ENCODE measurements at regions not wholly inside any gene's neighbourhood (a gene's known extent, or its start where the extent isn't known, plus 50 kb on each side); places are given as distances from the start of the nearest gene placed in this dataset.

DNA sequence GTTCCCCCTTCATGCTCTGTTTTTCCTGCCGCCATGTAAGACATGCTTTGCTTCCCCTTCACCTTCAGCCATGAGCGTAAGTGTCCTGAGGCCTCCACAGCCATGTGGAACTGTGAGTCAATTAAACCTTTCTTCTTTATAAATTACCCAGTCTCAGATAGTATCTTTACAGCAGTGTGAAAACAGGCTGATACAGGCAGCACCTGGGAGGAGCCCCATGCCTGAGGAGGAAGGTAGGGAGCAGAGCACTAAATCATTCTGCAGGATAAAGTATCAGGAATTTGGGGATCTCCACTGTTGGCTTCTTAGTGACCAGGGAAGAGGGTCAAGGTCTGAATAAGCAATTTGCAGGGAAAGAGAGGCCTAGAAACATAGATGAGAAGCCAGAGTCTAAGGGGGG, 78.0 kb downstream of the KCNF1 start:
- no peaks in the 10 kb centered on the region for H3K36me3 ChIP-seq (ENCODE audit: control insufficient read depth, insufficient read depth, low read length)
- in situ Hi-C loops (cut with MboI; ENCODE audit: low sequenced_read_pairs), result no loop called here
- DNase-seq, result no peak
- H2AFZ ChIP-seq (replicated peaks; ENCODE audit: low read length, poor library complexity), result no peak overlapping the region
- no peak overlapping the region for H2AK5ac ChIP-seq (ENCODE audit: low read depth, low read length)
- dilution Hi-C loops (cut with HindIII; ENCODE audit: low sequenced_read_pairs, unreplicated experiment), result no loop called here
- H4K20me1 ChIP-seq (ENCODE audit: insufficient read depth, low read length), result no peaks in the 10 kb centered on the region
- H3K18ac ChIP-seq (ENCODE audit: low read depth, low read length), result no peak overlapping the region
- no peak for ATAC-seq (ENCODE audit: low read depth)
- POLR2A ChIA-PET (ENCODE audit: unreplicated experiment), result no interaction called here
- intact Hi-C loops (cut with micrococcal nuclease), result no loop called here
- no peaks in the 10 kb centered on the region for H3K4me1 ChIP-seq (ENCODE audit: control insufficient read depth, insufficient read depth, low read length)
- no peak overlapping the region for H2BK15ac ChIP-seq (ENCODE audit: low read depth, low read length)
- no peak overlapping the region for H3K4me3 ChIP-seq (ENCODE audit: insufficient read depth, low read depth, low read length)
- H3K9ac ChIP-seq (ENCODE audit: low read depth, low read length), result no peak overlapping the region
- 100% methylated on average over 1 of the region's 2 CpGs; no CpG with 5 or more reads in 1 of the 2 experiments for WGBS, 2 experiments (ENCODE audit: extremely low coverage in 2 of 2, insufficient read length in 1 of 2)
- no peaks in the 10 kb centered on the region for H3K27me3 ChIP-seq (ENCODE audit: control insufficient read depth, insufficient read depth, low read length)
- no peaks in the 10 kb centered on the region for H3K79me1 ChIP-seq (ENCODE audit: low read depth in 1 of 2, low read length in 2 of 2)
- H3K9me1 ChIP-seq (ENCODE audit: insufficient read depth, low read length), result no peaks in the 10 kb centered on the region
- no TSS peak for BruUV-seq (replicated peaks)
- no peak overlapping the region for H3K4me2 ChIP-seq (ENCODE audit: low read depth, low read length)
- H3K14ac ChIP-seq (replicated peaks; ENCODE audit: low read depth, low read length), result no peak overlapping the region
- no peak overlapping the region for H3K56ac ChIP-seq (ENCODE audit: extremely low read depth, insufficient read depth, low read length)
- no peak overlapping the region for H3K4ac ChIP-seq (ENCODE audit: low read depth, low read length)
- no peak overlapping the region for H3K23ac ChIP-seq (ENCODE audit: low read depth, low read length)
- no peak for TF ChIP-seq CTCF (conservative IDR thresholded peaks at IDR 0.05; ENCODE audit: low read depth, low read length)
- no peak for TF ChIP-seq USF2 (IDR thresholded peaks at IDR 0.05; ENCODE audit: low read depth, low read length)
- TF ChIP-seq RAD21 (IDR thresholded peaks at IDR 0.05; ENCODE audit: low read length), result no peak
- TF ChIP-seq MAFK (IDR thresholded peaks at IDR 0.05; ENCODE audit: low read depth, low read length), result no peak
- TF ChIP-seq CHD1 (IDR thresholded peaks at IDR 0.05; ENCODE audit: low read depth, low read length), result no peak
- TF ChIP-seq BHLHE40 (IDR thresholded peaks at IDR 0.05; ENCODE audit: low read depth, low read length), result no peak
- no peak for TF ChIP-seq POLR2A (IDR thresholded peaks at IDR 0.05; ENCODE audit: low read depth, low read length)
- no peak for TF ChIP-seq MAZ (IDR thresholded peaks at IDR 0.05; ENCODE audit: borderline replicate concordance, low read depth, low read length)
- no peak for TF ChIP-seq MXI1 (IDR thresholded peaks at IDR 0.05; ENCODE audit: borderline replicate concordance, low read depth, low read length)
- TF ChIP-seq NFE2L2 (IDR thresholded peaks at IDR 0.05; ENCODE audit: low read depth, low read length), result no peak
- TF ChIP-seq RFX5 (IDR thresholded peaks at IDR 0.05; ENCODE audit: low read depth, low read length), result no peak
- TF ChIP-seq FOS (IDR thresholded peaks at IDR 0.05; ENCODE audit: low read depth, low read length), result no peak
- TF ChIP-seq CEBPB (IDR thresholded peaks at IDR 0.05; ENCODE audit: low read depth, low read length), result no peak
- TF ChIP-seq ELK1 (IDR thresholded peaks at IDR 0.05; ENCODE audit: borderline replicate concordance, low read depth, low read length), result no peak
- no peak for TF ChIP-seq SMC3 (IDR thresholded peaks at IDR 0.05; ENCODE audit: low read depth, low read length)
- TF ChIP-seq RCOR1 (IDR thresholded peaks at IDR 0.05; ENCODE audit: insufficient replicate concordance, low read length), result no peak
- no peak overlapping the region for H4K8ac ChIP-seq (ENCODE audit: low read depth in 2 of 2, low read length in 2 of 2)
- no peak overlapping the region for H4K5ac ChIP-seq (ENCODE audit: low read depth, low read length)
- H2BK120ac ChIP-seq (ENCODE audit: low read depth, low read length), result no peak overlapping the region
- no peak overlapping the region for H2BK20ac ChIP-seq (ENCODE audit: low read depth, low read length)
- CTCF ChIA-PET, result no interaction called here
- no peaks in the 10 kb centered on the region for H3K9me3 ChIP-seq (ENCODE audit: control insufficient read depth, insufficient read depth, low read length)
- no peak overlapping the region for H2AK9ac ChIP-seq (replicated peaks; ENCODE audit: low read depth, low read length, poor library complexity)
- no peak overlapping the region for H2BK5ac ChIP-seq (ENCODE audit: low read depth, low read length, poor library complexity, severe bottlenecking)
- no peak overlapping the region for H3K27ac ChIP-seq (ENCODE audit: insufficient read depth, low read length)
- no peak overlapping the region for H4K91ac ChIP-seq (ENCODE audit: insufficient read depth, low read depth, low read length)
